SK-N-MC (cell line): ENCODE measurements at regions not wholly inside any gene's neighbourhood (a gene's known extent, or its start where the extent isn't known, plus 50 kb on each side); places are given as distances from the start of the nearest gene placed in this dataset.

Experiments used
- EZH2 ChIP-seq: fragments of 200-600 bp; sonication (generic); IDR thresholded peaks from one replicate; pipeline ENCODE4 v1.6.1; 2017; ENCODE audit warnings: antibody characterized with exemption
- FOXP2 ChIP-seq: optimal IDR thresholded peaks from 2 replicates; pipeline ENCODE3; 2011; ENCODE audit warnings: mild to moderate bottlenecking, moderate library complexity; ENCODE audit not compliant: insufficient read depth; ENCODE audit errors: extremely low read length, control extremely low read depth
- POLR2AphosphoS5 ChIP-seq: IDR thresholded peaks from 2 replicates; pipeline ENCODE4 v1.6.1; 2012; ENCODE audit warnings: mild to moderate bottlenecking, low read depth, low read length, borderline replicate concordance

- no peak for TF ChIP-seq POLR2AphosphoS5
- no peak for TF ChIP-seq EZH2
- TF ChIP-seq FOXP2: no peak
Observed at GRCh38 chr12:38154096-38155019, 162.2 kb upstream of the ALG10B start.
